CD1c-positive myeloid dendritic cell (primary cell): ENCODE measurements at regions not wholly inside any gene's neighbourhood (a gene's known extent, or its start where the extent isn't known, plus 50 kb on each side); places are given as distances from the start of the nearest gene placed in this dataset.
"Not testable (repeated sequence)": the region's sequence is repeated elsewhere in the genome, so short reads cannot be mapped to it uniquely, and the experiment has no call there.

Source experiments
- DNase-seq: peaks from one replicate; pipeline ENCODE4 v3.0.0-alpha.2; 2016; ENCODE audit errors: extremely low spot score

DNA sequence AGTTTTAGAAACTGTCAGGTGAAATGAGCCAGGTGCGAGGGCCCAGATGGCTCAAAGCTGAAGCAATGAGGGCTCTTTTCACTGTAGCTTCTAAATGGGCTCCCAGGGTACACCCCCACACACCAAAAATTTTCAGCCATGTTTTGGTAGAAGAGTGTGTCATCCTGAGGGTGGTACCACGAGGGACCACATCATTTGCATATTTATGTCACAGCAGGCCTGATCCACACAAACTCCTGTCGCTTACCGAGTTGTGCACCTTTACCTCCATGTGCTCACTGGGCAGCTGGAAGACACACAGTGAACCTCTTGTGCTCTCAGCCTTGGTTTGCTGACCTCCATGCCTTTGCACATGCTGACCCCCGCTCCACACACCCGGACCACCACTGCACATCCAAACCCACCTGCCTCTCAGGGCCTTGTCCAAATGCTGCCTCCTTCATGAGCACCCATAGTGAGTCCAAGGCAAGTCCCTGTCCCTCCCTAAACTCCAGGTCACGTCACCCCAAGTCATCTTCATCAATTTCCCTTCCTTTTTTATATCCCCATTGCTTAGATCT is 352.2 kb downstream of the BCL2L11 start:
- DNase-seq = not testable (repeated sequence)

DNA sequence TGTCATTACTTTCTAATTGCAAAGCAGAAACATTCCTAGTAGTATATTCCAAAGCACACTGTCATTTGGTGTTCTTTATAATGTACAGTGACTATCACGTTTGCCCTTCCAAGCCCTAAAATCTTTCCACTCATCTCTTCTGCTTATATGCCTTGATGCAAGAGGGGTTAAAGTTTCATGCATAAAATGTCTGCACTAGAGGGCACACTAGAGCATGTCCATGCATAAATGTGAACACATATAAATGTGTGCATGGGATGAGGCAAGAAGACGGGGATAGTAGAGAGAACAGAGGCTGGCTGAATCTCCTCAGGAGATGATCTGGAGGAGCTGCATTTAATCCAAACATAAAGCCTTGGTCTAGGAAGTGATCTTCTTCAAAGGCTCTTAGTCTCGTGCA is 352.8 kb downstream of the BCL2L11 start:
- not testable (repeated sequence) for DNase-seq

DNA sequence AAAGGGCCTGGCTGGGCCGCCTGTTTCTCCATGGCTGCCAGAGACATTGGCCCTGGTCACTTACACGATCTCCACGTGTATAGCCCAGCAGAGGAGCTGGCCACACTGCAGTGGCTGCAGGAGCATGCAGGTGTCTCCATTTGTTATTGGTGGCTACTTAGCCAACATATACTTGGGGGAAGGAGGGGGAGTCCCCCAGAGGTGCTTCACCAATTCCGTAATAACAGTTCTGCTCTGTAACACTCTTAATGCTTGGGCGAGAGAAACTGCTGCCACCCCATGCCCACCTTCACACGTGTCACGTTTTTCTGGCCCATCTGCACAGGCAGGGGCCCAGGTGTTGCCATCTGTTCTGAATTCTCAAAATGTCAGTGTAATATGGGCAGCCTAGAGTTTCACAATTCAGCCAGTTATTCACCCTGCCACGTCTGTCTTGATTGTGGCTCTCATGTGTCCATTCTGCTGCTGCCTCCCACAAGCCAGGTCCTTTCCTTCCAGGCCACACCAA is 353.5 kb downstream of the BCL2L11 start:
- not testable (repeated sequence) for DNase-seq

DNA sequence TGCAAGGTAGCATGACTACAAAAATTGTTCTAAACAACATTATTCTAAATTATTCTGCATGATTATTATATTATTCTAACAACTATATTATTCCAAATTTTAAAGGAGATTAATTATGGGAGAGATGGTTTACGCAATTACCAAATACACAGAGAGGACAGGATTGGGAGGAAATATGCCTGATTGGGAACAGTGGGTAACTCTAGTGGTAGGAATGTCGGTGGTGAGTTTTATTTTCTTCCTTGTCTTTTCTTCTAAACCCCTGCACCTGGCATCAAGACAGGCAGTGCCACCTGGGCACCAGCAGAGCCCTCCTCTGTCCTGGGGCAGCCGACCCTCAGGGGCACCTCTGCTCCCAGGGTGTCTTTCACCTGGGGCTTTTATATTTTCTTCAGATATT is 357.6 kb downstream of the BCL2L11 start:
- not testable (repeated sequence) for DNase-seq

DNA sequence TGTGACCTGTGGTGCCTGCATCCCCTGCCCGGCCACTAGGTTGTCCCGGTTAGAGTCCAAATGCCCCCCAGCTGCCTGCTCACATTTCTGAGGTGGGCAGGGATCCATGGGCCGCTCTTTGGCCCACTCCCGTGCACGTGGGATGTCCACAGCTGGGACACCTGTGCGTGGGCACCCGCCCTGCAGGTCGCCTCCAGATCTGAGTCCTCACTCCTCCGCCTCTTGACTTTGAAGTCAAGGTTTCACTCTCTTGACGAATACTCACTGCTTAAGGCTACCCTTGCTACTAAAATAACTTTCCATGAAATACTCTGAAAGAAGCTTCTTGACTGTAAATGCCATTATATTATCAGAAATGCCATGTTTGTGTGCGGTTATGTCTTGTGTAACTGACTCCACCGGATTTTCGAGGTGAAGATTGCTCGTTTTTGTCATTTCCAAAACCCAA is 358.2 kb downstream of the BCL2L11 start:
- DNase-seq = peak; percentile 78

DNA sequence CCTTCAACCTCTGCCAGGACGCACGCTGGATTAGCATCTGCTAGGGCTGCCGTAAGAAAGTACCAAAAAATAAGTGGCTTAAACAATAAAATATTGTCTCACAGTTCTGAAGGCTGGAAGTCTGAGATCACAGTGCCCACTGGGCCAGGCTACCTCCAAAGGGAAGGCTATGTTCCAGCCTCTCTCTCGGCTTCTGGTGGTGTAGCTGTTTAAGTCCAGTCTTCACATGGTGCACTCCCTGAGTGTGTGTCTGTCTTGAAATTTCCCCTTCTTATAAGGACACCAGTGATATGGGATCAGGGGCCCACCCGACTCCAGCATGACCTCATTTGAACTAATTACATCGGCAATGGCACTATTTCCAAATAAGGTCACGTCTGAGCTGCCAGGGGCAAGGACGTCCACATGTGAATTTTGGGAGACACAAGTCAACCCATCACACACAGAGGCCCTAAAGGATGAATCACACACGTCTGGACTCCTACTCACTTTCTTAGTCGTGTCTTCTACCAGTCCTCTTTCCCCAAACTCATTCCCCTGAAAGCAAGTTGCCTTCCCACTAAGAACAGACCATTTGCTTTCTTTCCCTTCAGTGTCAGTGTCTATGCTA is 359.4 kb downstream of the BCL2L11 start:
- DNase-seq = peak; percentile 71

DNA sequence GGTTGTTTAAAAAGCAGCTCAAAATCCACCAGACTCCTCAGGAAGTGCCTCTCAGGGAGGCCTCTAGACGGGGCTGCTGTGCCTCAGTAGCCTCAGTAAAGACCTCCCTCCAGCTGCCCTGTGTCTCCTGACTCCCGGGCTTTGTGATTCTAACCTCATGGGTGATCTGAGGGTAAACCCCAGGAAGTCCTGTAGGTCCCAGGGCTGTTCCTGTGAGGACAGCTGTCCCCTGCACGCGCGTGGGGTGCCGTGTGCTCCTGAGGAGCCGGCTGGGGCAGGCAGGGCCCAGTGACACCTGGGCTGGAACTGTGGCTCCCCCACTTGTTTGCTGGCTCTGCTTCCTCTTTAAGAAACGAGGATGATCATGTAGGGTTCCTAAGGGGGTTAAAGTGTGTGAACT is 359.9 kb downstream of the BCL2L11 start:
- peak; percentile 35 for DNase-seq

DNA sequence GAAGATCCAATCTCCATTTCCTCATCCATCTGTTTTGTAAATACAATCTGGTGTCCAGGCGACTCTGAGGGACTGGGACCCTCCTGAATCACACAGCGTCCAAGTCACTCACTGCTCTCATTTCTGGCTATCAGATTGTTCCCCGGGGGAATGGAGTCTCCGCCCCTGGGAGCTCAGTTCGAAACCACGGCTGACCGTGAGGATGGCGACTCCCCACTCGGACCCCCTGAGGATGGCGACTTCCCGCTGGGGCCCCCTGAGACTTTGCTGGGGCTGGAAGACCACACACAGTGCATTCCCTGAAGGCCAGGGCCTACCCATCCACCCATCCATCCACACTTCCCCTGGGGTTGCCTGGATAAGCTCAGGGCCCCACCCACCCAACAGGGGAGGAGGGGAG is 360.5 kb downstream of the BCL2L11 start:
- DNase-seq = not testable (repeated sequence)

DNA sequence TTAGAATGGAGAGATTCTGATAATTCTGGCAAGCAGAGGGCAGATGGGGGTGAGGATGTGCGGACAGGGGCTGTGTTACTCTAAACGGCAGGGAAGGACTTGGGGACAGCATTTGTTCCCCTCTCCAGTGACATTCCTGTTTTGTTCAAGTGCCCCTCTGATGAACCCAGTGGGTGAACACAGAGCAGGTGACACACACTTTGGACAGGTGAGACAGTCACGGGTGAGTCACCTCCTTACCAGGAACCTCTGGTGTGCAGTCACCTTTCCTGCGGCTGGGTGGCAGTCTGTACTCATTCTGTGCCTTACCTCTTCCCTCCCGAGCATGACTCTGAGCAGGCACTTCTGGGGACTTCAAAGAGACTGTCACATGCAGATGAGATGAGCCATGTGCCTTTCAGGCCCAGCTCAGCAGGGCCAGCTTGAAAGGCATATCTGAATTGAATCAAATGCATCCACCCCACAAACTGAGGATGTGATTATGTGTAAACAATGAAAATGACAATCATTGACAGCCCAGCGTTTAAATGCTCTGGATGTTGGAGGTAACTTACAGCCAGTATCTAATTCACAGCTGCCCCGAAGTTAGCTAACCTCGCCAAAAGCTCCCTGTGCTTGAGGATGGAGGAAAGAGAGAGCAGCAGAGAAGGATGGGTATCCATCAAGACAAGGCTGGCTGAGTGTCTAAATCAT is 362.4 kb downstream of the BCL2L11 start:
- not testable (repeated sequence) for DNase-seq

DNA sequence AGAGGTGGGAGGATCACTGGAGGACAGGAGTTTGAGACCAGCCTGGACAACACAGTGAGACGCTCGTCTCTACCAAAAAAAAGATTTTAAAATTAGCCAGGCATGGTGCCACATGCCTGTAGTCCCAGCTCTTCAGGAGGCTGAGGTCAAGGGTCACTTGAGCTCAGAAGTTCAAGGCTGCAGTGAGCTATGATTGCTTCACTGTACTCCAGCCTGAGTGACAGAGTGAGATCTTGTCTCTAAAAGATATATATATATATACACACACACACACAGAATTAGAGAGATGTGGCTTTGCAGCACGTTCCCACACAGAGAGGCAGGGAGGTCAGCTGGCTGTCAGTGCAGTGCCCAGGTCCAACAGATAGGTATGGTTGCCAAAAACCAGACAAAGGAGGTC is 363.4 kb downstream of the BCL2L11 start:
- not testable (repeated sequence) for DNase-seq

DNA sequence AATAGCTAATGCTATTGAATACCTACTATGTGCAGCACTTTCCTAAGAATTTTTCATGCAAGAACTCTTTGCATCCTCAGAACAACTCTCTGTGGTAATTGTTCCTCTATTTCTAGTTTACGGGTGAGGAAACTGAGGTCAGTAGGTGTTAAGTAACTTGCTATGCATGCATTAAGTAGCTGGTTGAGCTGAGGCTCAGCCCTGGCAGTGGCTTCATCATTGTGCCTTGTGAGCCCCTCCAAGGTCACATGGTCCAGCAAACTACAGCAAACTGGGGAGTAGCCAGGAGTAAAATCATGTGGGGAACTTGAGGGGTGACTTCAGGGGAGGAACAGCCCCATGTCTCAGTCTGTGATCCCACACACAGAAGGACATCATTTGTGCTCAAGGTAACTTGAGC is 365.2 kb downstream of the BCL2L11 start:
- DNase-seq = peak; percentile 15

DNA sequence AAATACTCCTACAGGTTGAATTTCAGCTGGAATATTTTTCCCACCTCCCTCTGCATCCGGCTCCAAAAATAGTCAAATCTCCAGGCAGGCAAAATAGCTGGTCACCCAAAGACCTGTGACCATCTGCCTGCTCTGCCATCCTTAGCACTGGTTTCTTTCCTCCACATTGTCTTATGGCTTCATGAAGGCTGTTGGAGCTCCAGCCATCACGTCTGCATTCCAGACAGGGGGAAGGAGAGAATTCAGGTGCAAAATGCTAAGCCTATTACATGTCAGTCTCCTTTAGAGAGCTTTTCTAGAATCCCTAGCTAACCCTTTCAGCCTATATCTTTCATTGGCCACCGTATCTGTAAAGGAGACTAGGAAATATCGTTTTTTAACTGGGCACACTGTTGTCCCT is 367.7 kb downstream of the BCL2L11 start:
- not testable (repeated sequence) for DNase-seq

DNA sequence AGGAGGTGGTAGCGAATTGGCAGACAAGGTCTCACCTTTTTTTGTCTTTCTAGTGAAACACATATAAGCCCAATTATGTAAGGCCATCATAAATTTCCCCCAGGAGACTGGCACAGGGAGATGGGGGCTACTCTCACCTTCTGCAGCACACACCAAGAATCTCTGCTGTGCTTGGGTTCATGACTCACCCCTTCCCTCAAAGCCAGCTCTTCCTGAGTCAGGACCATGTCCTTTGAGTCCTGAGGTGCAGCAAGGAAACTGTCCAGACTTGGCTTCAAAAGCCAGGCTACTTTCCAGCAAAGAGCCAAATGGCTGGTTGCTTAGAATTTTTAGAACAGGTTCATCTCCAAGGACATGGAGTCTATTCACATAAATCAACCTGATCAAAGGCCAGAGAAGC is 368.7 kb downstream of the BCL2L11 start:
- not testable (repeated sequence) for DNase-seq

DNA sequence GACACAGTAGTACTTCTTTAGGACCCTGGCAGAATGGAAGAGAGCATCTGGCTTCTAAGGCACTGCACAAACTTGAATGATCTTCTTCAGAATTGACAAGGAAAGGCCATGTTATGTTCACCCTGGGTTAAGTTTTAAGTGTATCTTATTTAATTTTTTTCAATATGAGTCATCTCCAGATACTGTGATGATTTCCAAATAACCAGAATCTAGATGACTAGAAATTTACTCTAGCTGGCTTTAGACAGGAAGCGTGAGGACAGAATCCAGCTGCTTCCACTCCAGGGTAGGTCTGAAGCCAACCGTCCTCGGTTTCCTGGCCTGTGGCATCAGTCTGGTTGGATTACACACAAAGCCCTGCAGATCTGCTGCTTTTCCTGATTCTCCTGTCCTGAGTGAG is 370.5 kb downstream of the BCL2L11 start:
- DNase-seq = not testable (repeated sequence)

DNA sequence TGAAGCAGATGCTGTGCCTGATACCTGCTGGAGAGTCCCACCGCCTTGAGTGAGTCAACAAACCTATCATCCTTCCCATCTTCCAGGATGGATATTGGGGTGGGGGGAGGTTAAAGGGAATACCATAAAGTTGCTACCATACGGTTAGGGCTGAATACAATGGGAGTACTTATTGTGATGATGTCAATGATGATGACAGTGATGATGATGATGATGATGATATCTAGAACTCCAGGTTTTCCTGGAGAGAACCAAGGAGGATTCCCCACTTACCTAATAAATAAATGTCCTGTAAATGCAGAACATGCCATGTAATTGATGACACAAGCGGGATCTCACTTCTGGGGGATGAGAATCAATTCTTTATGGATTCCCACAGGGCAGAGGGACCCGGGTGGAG is 370.9 kb downstream of the BCL2L11 start:
- not testable (repeated sequence) for DNase-seq

DNA sequence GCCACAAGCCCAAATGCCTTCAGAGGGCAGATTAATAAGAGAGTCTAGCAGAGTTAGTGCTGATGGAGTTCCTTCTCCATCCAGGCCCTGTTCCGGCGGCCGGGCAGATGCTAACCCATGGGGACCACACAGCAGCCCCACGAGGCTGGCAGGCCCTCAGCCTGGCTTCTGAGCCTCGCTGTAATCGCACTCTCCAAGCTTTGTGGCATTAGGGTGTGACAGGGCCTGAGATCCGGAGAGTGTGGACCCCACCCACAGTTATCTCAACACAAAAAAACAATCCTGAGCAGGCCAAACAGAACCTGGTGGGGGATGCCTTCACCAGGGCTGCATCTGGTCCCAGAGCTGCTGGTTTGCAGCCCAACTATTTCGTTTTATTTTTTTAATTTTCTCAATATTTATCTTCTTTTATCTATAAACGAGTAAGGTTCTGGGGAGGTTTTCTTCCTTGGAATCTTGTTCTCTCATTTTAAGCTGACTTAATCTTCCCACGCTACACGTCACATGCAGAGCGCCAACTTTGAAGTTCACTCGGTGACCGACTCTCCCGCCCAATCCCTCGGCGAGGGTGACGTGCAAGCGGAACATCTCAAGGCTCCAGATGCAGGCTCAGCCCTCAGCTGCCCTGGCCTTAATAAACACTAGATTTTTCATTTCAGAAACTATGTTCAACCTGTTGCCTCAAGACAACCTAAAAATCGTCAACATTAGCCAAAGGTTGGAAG is 372.4 kb downstream of the BCL2L11 start:
- not testable (repeated sequence) for DNase-seq

DNA sequence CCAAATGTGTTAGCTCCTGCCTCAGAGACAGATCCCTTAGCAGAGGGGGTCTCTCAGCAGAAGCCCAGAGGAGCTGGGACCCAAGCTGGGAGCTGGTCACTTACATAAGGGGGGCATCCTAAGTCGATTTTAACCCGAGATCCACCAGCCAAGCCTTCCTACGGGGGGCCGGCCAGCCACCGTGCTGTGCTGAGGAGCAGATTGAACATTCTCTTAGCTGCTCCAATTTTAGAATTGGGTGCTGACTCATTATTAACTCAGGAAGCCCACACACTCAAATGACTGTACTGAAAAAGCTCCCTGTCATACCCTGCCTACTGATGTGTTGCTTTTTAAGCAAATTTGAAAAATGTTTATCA is 373.0 kb downstream of the BCL2L11 start:
- not testable (repeated sequence) for DNase-seq

DNA sequence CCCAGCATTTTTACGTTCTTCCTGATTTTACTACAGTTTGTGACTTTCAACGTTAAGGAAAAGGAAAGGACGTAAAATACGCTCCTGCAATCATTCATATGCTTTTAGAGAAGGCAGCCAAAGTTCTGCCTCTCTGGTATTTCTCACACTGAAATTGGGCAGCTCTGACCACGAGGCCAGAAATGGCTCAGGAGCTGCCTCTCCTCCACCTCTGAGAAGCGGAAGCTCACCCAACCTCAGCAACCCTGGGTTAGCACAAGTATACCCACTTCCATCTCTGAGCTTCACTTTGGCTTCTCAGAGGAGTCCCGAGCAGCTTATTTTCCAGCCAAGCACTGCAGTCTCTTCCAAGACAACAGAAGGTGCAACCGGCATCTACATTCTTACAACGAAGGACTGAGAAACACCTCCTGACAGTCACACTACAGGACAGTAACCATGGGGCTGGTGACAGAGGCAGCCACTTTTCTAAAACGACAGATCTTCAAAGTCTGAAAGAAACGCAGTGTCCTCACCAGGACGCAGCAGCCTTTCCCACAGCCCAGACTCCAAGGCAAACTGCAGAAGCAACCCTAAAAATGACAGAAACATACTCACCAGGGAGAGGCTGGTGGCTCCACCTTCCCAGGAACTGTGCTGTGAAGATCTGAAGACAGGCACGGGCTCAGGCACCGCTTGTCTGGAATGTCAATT is 373.7 kb downstream of the BCL2L11 start:
- not testable (repeated sequence) for DNase-seq

DNA sequence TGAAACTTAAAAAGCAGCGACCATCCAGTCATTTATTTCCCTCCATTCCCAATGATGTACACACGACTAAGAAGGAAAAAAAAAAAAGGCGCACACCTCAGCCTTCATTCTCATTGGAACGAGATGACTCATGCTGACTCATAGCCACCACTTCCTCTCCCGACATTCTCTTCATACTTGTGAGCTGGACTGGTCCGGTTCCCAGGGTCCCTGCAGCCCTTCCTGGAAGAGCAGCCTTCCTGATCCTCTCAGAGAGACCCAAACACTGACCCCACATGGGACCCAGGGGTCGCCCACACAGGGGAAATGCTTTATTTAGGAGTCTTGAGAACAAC is 374.2 kb downstream of the BCL2L11 start:
- not testable (repeated sequence) for DNase-seq

DNA sequence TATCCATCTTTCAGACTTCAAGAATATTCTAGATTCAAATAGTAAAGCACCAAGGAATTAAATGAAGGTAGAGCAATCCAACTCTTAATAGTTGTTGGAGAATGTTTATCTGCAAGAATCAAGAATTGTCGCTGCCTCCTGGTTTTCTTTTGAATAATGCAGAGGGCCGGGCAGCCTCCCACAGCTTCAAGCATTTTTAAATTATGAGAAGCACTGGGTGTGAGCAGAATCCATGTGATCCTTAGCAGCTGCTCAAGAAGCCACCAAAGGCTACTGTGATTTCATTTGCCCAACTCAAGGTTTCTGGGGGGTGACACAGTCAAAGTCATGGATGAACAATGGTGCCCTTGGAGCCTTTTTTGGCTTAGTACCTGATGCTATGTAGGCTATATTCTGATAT is 374.9 kb downstream of the BCL2L11 start:
- DNase-seq = not testable (repeated sequence)

DNA sequence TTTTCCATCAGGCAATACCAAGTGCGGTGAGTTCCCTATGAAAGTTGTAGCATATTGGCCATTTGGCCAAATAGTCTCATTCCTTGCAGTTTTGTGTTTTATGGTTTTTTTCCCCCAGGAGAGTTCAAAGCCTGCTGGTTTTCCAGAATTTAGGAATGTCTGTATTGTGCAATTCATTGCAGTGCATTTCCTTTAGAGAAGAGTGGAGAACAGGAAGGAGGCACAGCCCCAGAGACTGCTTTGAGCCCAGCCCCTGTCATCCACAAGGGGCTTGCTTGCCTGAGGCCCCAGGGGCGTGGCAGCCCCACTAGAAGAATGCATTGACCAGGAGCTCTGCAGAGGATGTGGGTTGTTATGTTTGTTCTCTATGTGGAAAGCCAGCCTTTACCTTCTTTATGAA is 375.5 kb downstream of the BCL2L11 start:
- DNase-seq = not testable (repeated sequence)

DNA sequence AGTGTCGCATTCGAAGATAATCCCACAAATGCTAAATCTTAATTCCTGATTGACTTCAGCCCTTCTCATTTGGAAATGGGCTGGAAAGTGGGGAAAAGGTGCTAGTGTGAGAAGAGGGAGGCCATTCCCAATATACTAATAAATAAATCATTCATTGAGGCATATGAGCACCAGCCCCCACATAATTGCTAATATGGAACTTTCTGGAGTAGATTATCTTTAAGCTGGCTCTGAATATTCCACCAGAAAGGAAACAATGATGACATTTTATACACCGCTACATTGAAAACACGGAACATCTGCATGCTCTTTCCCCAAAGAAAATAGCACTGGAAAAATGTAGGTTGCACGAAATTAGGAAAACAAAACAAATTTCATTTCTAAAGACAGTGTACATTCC is 376.1 kb downstream of the BCL2L11 start:
- not testable (repeated sequence) for DNase-seq
